Breast epithelium (tissue), 3 donors: ENCODE measurements at regions not wholly inside any gene's neighbourhood (a gene's known extent, or its start where the extent isn't known, plus 50 kb on each side); places are given as distances from the start of the nearest gene placed in this dataset.

ENCODE experiments used
- POLR2AphosphoS5 ChIP-seq, 3 donors: sonication (generic); formaldehyde crosslinking; IDR thresholded peaks; one replicate each; pipeline ENCODE4 v1.6.1; 2017; ENCODE audit warnings: antibody characterized with exemption in 3 of 3
- TF ChIP-seq, protein P1 (sequence below), 3 donors: fragments of 450-650 bp; IDR thresholded peaks; one replicate each; pipeline ENCODE4 v1.5.1; 2016 to 2017; ENCODE audit warnings: antibody characterized with exemption in 3 of 3, mild to moderate bottlenecking in 3 of 3, moderate library complexity in 3 of 3

DNA sequence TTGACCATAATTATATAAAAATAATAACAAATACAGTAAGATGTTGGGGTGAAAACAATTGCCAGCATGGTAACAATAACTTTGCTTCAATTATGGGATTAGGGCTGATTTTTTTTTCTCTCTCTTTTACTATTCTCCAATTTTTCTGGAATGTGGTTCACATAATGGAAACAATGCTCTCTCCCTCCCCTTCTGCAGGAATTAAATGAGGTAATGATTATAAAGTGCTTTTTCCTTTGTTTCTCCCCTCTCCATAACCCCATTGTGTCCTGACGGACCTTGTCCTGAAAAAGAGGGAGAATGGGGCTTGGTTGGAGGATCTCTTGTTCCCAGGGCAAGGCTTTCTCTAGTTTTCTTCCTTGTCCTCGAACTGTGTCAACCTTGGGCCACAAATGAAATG, 234.0 kb upstream of the ZNF32 start:
- TF ChIP-seq, protein P1, sequence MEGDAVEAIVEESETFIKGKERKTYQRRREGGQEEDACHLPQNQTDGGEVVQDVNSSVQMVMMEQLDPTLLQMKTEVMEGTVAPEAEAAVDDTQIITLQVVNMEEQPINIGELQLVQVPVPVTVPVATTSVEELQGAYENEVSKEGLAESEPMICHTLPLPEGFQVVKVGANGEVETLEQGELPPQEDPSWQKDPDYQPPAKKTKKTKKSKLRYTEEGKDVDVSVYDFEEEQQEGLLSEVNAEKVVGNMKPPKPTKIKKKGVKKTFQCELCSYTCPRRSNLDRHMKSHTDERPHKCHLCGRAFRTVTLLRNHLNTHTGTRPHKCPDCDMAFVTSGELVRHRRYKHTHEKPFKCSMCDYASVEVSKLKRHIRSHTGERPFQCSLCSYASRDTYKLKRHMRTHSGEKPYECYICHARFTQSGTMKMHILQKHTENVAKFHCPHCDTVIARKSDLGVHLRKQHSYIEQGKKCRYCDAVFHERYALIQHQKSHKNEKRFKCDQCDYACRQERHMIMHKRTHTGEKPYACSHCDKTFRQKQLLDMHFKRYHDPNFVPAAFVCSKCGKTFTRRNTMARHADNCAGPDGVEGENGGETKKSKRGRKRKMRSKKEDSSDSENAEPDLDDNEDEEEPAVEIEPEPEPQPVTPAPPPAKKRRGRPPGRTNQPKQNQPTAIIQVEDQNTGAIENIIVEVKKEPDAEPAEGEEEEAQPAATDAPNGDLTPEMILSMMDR (IDR thresholded peaks at IDR 0.05), result no peak
- no peak for TF ChIP-seq POLR2AphosphoS5 (IDR thresholded peaks at IDR 0.05)
